GM21526 (cell line): ENCODE measurements at regions not wholly inside any gene's neighbourhood (a gene's known extent, or its start where the extent isn't known, plus 50 kb on each side); places are given as distances from the start of the nearest gene placed in this dataset.
A peak's percentile ranks its signal among the peaks of the same experiment; 100 is the strongest.
"Not testable (repeated sequence)": the region's sequence is repeated elsewhere in the genome, so short reads cannot be mapped to it uniquely, and the experiment has no call there.

Experiments used
- ATAC-seq: cut with Tn5 transposase; IDR thresholded peaks from one replicate; pipeline ENCODE4 v1.9.1; 2021; ENCODE audit warnings: moderate library complexity; ENCODE audit not compliant: unreplicated experiment, low FRiP score

DNA sequence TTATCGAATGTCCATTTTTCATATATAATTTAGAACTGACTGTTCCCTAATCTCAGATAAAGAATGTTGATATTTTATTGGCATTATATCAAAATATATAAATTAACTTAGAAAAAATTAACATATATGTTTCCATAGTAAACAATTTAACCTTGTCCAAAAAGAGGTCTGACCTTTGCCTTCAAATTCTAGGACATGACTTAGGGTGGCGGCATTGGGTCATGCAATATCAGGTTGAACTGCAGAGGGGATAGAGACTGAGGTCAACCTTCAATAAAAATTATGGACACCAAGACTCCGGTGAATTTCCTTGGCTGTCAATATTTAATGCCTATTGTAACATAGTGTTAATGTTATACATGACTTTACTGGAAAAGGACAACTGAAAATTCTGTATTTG is 199.8 kb downstream of the RPL10L start:
- ATAC-seq, result no peak

- no peak for ATAC-seq
These were observed 206.9 kb downstream of the RPL10L start for GRCh38 chr14:46444666-46445065.

DNA sequence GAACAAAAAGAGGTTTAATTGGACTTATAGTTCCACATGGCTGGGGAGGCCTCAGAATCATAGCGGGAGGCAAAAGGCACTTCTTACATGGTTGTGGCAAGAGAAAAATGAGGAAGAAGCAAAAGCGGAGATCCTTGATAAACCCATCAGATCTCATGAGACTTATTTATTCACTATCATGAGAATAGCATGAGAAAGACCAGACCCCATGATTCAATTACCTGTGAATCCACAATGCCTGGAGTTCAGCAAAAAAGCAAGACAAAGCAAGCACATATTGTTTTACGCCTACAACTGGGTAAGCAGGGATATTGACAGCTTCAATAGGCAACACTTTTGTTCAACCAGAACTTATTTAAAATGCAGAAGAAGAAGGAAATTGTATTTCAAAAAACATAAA is 218.2 kb downstream of the RPL10L start:
- no peak for ATAC-seq

DNA sequence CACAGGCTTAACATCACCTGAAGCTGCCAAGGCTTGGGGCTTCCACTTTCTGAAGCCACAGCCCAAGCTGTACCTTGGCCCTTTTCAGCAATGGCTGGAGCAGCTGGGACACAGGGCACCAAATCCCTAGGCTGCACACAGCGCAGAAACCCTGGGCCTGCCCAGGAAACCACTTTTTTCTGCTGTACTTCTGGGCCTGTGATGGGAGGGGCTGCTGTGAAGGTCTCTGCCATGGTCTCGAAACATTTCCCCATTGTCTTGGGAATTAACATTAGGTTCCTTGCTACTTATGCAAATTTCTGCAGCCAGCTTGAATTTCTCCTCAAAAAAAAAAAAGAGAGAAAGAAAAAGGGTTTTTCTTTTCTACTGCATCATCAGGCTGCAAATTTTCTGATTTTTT is 219.1 kb downstream of the RPL10L start:
- no peak for ATAC-seq

GRCh38 chr14:46417066-46417465 is 234.5 kb downstream of the RPL10L start:
- no peak for ATAC-seq

DNA sequence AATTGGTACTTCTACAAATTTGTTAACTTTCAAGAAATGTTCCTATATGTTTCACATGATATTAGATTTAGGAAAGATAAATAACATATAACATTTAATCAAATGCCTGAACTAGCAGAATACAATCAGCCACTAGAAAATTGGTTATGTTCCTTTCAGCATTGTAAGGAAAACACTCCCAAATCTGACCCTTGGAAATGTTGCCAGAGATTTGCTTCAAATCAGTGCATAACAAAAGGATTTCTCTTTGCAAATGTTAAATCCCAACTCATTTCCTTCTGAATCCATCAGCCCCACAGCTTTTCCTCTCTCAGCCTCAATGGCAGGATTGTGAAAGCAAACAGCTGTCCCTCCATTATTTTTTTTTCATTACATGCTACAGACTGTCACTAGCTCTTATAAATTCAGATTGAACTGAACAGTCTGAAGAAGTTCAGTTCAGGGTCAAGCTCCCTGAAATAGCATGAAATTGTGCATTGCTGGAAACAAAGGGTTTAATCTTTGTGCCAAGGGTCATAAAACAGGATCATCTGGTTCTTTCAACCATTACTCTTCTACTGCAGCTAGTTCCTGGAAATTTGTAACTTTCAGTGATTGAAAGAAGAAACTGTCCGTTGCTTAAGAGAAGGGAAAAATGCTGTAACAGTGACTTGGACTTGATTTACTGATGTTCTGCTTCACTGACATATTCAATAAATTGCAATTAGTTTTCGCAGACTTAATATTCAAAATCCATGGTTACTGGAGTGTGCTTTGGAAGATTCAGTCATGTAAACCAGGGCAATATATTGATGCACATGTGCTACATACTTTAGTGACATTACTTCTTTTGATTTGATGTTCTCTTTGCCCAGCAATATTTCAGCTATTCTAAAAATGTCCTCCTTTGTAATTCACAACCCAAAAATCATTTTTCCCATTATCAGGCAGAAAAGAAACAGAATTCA is 246.4 kb downstream of the RPL10L start:
- ATAC-seq, result no peak

DNA sequence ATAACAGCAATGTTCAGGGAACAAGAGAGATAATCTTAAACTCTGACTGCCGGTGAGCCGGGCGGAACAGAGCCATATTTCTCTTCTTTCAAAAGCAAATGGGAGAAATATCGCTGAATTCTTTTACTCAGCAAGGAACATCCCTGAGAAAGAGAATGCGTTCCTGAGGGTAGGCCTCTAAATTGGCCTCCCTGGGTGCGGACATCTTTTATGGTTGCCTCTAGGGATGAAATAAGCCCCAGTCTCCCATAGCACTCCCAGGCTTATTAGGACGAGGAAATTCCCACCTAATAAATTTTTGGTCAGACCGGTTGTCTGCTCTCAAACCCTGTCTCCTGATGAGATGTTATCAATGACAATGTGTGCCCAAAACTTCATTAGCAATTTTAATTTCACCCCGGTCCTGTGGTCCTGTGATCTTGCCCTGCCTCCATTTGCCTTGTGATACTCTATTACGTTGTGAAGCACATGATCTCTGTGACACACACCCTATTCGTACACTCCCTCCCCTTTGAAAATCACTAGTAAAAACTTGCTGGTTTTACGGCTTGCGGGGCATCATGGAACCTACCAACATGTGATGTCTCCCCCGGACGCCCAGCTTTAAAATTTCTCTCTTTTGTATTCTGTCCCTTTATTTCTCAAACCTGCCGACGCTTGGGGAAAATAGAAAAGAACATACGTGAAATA is 249.4 kb downstream of the RPL10L start:
- not testable (repeated sequence) for ATAC-seq

DNA sequence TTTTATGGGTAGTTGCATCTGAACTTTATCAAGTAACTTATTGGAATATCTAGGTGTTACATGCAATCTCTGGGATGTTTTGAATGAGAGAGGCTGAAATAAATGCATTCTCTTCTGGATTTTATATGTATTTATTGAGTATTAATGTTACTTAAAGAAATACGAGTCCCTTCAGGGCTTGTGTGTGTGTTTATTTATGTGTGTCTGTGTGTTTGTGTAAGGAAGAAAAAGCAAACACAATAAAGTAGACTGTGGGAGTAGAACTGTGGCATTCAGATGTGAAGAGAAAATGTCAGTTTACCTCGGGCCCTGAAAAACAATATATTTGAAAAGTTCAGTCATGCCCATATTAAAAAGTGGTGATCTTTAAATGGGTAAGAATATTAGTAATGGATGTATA is 250.5 kb downstream of the RPL10L start:
- no peak for ATAC-seq

DNA sequence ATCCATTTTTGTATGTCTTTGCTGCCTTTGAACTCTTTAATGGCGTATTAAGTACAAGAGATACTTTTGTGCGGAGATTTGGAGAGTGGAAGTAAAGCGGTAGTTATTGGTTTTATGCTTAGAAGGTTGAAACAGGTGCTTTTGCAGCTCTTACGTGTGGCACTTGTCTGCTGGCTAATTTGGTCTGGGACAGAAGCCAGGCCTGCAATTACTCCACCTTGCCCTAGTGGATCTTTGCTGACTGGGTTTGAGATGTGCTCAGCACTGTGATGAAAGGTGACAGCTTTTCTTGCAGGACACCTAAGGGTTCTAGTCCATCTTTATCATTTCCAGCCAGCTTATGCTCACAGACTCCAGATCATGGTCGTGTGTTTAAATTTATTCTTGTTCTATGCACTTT is 252.5 kb downstream of the RPL10L start:
- no peak for ATAC-seq

- no peak for ATAC-seq
These were observed 267.0 kb downstream of the RPL10L start for GRCh38 chr14:46384611-46385010.

DNA sequence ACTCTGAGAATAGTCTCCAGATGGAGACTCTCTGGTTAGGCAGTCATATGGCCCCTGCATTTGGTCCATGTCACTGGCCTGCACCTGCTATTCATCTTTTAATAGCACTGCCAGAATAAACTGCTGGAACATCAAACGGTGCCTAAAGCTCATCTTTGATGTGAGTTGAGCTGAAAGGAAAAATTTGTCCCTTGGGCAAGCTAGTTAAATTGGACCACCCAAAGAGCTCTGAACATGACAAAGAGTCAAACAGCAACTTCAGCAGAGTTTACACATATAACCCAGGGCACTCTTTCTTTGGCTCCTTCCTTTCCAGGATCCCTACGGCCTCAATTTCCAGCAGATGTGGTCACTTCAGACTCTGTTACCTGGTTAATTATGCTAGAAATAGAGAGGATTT is 269.9 kb downstream of the RPL10L start:
- ATAC-seq, result no peak

DNA sequence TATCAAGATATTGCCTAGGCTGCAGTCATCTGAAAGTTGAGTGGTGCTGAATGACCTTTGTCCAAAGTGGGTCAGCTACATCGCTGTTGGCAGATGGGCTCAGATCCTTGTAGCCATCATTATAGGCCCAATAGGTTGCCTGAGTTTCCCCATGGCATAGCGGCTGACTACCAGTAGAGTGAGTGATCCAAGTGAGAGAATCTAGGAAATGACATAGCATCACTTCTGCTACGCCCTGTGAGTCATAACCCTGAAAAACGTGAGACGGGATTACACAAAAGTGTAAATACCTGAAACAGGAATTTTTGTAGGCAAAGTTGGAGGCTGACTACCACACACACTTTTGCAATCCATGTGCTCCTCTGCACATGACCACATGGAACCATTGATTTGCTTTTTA is 273.3 kb downstream of the RPL10L start:
- ATAC-seq, result no peak

DNA sequence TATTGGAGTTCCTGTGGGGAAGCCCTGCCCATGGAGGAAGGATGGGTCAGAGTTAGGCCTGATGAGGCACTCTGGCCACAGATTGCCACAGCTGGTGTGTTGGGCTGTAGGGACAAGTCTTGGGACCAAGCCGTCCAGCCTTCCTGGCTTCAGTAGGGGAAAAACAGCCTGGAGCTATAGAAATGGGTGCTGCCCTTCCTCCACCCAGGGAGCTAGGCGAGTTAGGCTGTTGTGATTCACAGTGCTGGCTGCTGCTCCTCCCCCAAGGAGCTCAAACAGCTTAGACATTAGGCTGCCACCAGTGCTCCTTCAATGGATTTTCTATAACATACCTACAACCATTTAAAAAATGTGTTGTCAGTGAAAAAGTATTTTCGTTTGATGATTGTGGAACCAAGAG is 274.3 kb downstream of the RPL10L start:
- no peak for ATAC-seq

GRCh38 chr14:46369391-46369790 is 282.2 kb downstream of the RPL10L start:
- no peak for ATAC-seq

- ATAC-seq, result no peak
These were observed 283.3 kb downstream of the RPL10L start for GRCh38 chr14:46368275-46368674.

DNA sequence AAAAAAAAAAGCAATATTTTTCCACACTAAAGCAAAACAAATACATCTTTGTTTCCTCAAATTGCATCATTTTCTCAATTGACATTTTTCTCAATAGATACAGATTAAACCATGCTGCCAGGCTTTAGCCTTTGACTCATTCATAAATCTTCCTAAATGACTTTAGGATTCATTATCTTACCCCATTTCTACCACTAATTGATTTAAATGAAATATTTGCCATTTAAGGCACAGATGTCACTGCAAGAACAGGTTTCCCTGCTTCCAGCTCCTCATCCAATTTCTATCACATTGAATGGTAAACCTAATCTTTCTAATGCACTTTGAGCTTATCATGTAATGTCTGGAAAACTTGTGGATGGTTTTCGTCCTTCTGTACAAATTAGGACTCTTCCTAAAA is 298.7 kb downstream of the RPL10L start:
- ATAC-seq, result no peak

DNA sequence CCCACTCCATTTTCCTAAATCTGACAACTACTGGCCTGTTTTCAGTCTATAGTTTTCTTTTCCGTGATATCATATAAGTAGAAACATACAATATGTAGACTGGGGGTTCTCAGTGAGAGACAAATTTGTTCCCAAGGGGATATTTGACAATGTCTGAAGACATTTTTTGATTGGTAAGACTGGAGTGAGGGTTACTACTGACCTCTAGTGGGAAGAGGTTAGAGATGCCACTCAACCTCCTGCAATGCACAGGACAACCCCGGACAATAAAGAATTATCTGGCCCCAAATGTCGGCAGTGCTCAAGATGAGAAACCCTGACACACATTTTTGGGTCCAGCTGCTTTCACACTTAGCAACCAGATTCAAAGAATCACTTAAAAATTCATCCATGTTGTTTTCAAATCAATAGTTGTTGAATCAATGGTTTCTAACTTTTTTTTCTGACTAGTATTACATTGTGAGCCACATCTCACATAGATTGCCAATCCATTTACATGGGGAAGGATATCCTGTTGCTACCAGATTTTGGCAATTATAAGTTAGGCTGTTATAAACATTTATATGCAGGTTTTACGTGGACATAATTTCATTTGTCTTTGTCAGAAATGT is 307.1 kb downstream of the RPL10L start:
- ATAC-seq, result peak; percentile 68

DNA sequence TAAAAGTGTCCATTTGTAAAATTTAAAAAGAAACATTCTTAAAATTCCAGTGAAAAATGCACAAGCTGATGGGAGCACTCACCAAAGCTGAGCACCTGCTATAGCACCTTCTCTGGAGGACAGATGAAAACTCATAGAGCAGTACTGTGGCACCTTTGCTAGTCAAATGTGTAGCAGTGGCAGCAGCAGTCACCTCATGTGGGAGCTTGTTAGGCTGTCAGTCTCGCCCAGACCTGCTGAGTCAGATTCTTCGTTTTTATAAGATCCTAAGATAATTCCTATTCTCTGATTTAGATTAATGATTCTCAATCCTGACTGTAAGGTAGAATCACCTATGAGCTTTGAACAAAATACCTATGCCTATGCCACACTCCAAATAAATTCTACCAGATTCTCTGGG is 325.8 kb downstream of the RPL10L start:
- ATAC-seq, result no peak

- ATAC-seq, result no peak
These were observed 326.4 kb downstream of the RPL10L start for GRCh38 chr14:46325157-46325556.

DNA sequence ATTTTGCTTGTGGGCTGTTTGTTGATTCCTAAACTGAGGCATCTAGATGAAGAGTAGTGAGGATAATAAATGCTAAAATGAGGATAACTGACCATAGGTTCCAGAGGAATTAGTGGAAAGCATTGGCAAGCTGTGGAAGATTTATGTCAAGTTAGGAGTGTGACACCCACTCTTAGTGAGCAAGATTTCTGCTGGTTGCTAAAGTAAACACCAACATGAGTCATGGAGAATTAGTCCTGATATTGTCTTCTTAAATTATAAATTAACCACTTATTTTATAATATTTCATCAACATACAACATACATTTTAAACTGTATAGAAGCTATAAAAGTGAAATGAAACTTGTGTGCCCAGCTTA is 328.2 kb downstream of the RPL10L start:
- ATAC-seq, result no peak

GRCh38 chr14:46322730-46323403 is 328.7 kb downstream of the RPL10L start:
- no peak for ATAC-seq
